Stromal cell of bone marrow (primary cell): ENCODE measurements at regions not wholly inside any gene's neighbourhood (a gene's known extent, or its start where the extent isn't known, plus 50 kb on each side); places are given as distances from the start of the nearest gene placed in this dataset.

Experiments
- DNase-seq: peaks from one replicate; pipeline ENCODE4 v3.0.0-alpha.2; 2012; ENCODE audit warnings: low read depth

GRCh38 chr12:66044731-66045130 lies 85.8 kb downstream of the LLPH start:
- peak; percentile 59 for DNase-seq

- no peak for DNase-seq
Observed at GRCh38 chr12:66043035-66043434, 87.5 kb downstream of the LLPH start.

DNA sequence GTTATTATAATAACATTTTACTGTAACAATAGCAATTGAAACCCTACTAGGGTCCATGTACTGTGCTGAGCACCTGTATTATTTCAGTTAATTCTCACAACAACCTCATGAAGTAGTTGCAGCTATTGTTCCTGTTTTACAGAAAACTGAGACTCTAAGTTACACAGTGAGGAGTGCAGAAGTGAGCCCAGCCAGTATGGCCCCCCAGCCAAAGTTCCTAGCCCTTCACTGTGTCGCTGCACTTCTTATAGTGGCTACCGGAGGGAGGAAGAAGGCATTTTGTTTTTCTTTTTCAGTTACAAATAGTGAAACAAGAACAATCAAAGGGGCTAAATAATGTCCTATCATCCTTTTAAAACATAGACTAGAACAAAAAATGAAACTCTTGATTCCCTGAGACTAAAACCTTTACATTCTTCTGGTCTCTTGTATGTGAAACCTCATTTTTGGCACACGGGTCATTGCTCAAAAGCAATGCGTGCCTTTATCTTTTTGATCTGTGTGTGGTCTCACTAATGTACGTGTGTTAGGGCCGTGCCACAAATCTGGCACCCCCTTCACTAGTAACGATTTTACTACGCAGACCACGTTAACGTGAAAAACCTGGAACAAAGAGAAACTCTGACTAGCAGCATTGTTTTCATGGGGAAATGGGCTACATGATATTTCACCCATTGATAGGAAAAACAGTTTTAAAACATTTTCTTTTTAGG lies 88.7 kb downstream of the LLPH start:
- no peak for DNase-seq

- peak; percentile 96 for DNase-seq
Observed at GRCh38 chr12:66036317-66036716, 94.2 kb downstream of the LLPH start.

DNA sequence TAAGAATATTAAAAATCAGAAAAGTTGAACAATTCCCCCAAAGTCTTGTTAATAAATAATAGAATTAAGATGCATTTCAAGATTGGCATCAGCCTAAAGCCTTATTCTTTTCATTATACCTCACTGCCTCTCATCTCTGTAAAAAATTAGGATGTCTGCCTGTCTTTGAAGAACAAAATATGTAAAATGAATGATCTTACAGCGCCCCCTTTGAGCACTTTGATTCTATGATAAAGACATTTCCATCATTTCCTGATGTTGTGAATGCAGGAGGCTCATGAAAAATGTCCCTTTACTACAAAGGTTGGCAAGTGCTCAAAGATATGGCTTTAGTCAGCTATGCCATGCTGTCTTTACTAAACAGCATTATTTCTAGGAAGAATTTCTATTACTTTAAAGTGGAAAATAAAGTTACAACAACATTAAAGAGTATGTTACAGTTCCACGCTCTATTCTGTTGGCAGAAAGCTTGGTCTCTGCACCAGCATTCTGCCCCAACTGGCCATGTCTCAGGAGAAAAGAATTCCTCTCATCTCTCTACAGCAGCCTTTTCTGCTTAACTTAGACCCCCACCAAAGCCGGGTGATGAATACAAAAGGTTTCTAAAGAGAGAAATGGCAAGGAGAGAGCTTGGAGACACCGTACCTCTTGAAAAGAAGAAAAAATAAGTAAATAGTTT lies 95.1 kb downstream of the LLPH start:
- DNase-seq: peak; percentile 59

DNA sequence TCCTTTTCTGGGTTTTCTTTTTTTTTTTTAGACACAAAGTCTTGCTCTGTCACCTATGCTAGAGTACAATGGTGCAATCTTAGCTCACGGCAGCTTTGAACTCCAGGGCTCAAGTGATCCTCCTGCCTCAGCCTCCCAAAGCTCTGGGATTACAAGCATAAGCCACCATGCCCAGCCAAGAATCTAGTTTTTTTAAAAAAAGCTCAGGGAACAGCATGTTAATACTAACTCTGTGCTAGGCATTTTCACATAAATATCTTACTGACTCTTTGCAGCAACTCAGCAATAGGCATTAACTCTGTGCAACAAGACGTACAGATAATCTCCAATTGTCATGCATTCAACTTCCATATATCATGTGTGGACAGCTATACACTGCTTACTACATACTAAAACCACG lies 97.4 kb downstream of the LLPH start:
- no peak for DNase-seq

DNA sequence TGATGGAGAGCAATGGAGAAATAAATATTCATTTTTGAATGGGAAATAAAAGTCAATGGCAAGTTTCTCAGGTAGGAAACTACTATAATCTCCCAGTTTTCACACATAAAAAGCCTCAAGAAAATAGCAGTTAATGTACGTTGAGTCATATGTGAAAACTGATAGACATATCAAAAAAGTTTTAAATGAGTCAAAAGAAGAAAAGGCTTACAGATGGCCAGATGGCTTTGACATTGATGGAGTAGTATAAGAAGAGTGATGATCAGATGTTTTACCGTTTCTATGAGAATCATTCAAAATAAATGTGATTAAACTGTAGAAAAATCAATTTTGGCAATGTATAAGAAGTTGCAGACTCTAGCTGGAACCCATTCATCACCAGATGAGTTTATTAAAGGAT lies 97.8 kb downstream of the LLPH start:
- no peak for DNase-seq

GRCh38 chr12:66030217-66030781 lies 100.3 kb downstream of the LLPH start:
- no peak for DNase-seq

GRCh38 chr12:66028390-66028789 lies 102.2 kb downstream of the LLPH start:
- no peak for DNase-seq

GRCh38 chr12:66025477-66025876 lies 105.1 kb downstream of the LLPH start:
- no peak for DNase-seq

DNA sequence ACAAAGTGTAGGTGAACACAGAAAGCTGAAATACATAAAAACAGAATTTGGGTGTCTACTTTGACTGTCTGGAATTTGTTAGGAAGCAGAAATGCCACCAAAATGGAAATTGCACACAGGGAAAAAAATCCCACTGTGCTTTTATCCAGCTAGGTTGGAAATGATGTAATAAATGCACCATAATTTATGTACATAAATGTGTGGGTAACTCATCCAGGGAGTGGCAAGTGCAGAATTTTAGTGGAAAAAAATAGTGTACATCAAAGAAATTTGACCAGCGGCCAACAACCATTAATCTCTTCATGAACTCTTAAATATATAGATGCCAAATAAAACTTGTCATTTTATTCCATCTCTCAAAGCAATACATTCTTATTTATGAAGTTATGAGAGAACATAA lies 105.6 kb downstream of the LLPH start:
- DNase-seq: no peak

- DNase-seq: no peak
Observed at GRCh38 chr12:66020481-66020880, 110.1 kb downstream of the LLPH start.

- DNase-seq: no peak
Observed at GRCh38 chr12:66017736-66018135, 112.8 kb downstream of the LLPH start.
